ENCODE measurements at regions not wholly inside any gene's neighbourhood (a gene's known extent, or its start where the extent isn't known, plus 50 kb on each side); places are given as distances from the start of the nearest gene placed in this dataset.

GRCh38 chr4:27272217-27272616, 411.6 kb downstream of the STIM2 start:
- no peak for DNase-seq

GRCh38 chr4:27276307-27277073, 415.8 kb downstream of the STIM2 start:
- DNase-seq, result no peak

- no peak for DNase-seq
Observed at GRCh38 chr4:27278615-27279375, 418.2 kb downstream of the STIM2 start.

GRCh38 chr4:27288496-27288895, 427.9 kb downstream of the STIM2 start:
- no peak for DNase-seq

GRCh38 chr4:27289704-27290103, 429.1 kb downstream of the STIM2 start:
- no peak for DNase-seq

GRCh38 chr4:27293831-27294230, 433.2 kb downstream of the STIM2 start:
- DNase-seq, result no peak

GRCh38 chr4:27304751-27305150, 444.1 kb downstream of the STIM2 start:
- no peak for DNase-seq

- DNase-seq, result no peak
Observed at GRCh38 chr4:27305246-27305645, 444.6 kb downstream of the STIM2 start.

GRCh38 chr4:27308379-27308778, 447.7 kb downstream of the STIM2 start:
- DNase-seq, result no peak

GRCh38 chr4:27315625-27316024, 455.0 kb downstream of the STIM2 start:
- DNase-seq, result no peak

GRCh38 chr4:27316176-27316575, 455.5 kb downstream of the STIM2 start:
- DNase-seq, result no peak

- no peak for DNase-seq
Observed at GRCh38 chr4:27318740-27319139, 458.1 kb downstream of the STIM2 start.

- DNase-seq, result no peak
Observed at GRCh38 chr4:27326991-27327390, 466.4 kb downstream of the STIM2 start.

- no peak for DNase-seq
Observed at GRCh38 chr4:27327421-27328181, 467.0 kb downstream of the STIM2 start.

GRCh38 chr4:27338530-27338929, 477.9 kb downstream of the STIM2 start:
- no peak for DNase-seq

GRCh38 chr4:27343411-27343810, 482.8 kb downstream of the STIM2 start:
- no peak for DNase-seq

GRCh38 chr4:27350161-27350560, 489.5 kb downstream of the STIM2 start:
- DNase-seq, result no peak

- DNase-seq, result no peak
Observed at GRCh38 chr4:27357283-27357682, 496.6 kb downstream of the STIM2 start.

GRCh38 chr4:27358269-27358668, 497.6 kb downstream of the STIM2 start:
- DNase-seq, result no peak

GRCh38 chr4:27360131-27360530, 499.5 kb downstream of the STIM2 start:
- no peak for DNase-seq

- DNase-seq, result no peak
Observed at GRCh38 chr4:27360790-27361267, 500.2 kb downstream of the STIM2 start.

- no peak for DNase-seq
Observed at GRCh38 chr4:27364509-27364908, 503.9 kb downstream of the STIM2 start.

- no peak for DNase-seq
Observed at GRCh38 chr4:27366104-27366823, 505.6 kb downstream of the STIM2 start.

Data from NCI-H1105 treated with DMSO at 0.1 percent for 48 hours (cell line).